ENCODE measurements at regions not wholly inside any gene's neighbourhood (a gene's known extent, or its start where the extent isn't known, plus 50 kb on each side); places are given as distances from the start of the nearest gene placed in this dataset.

- no peak for DNase-seq (ENCODE audit: low spot score)
- no peaks in the 10 kb centered on the region for H3K9me3 ChIP-seq
- H3K27ac ChIP-seq: no peak overlapping the region
- no peaks in the 10 kb centered on the region for H3K27me3 ChIP-seq (replicated peaks; ENCODE audit: insufficient read depth)
- no peak overlapping the region for H3K4me3 ChIP-seq
- no peak for TF ChIP-seq CTCF (IDR thresholded peaks at IDR 0.05)
- ATAC-seq (ENCODE audit: insufficient number of reproducible peaks, low FRiP score, low read depth): no peak
- no peaks in the 10 kb centered on the region for H3K4me1 ChIP-seq (ENCODE audit: control insufficient read depth in 1 of 2, low read depth in 2 of 2)
- no peaks in the 10 kb centered on the region for H3K36me3 ChIP-seq
These were observed 239.5 kb upstream of the SLC24A2 start for GRCh38 chr9:20028192-20028848.

- DNase-seq (ENCODE audit: low spot score) (no peak), ATAC-seq (ENCODE audit: insufficient number of reproducible peaks, low FRiP score, low read depth) (no peak)
- Histone ChIP-seq H3K9me3 (no peaks in the 10 kb centered on the region), H3K27ac (no peak overlapping the region), H3K4me1 (ENCODE audit: control insufficient read depth in 1 of 2, low read depth in 2 of 2) (no peaks in the 10 kb centered on the region), H3K27me3 (replicated peaks; ENCODE audit: insufficient read depth) (no peaks in the 10 kb centered on the region), H3K36me3 (no peaks in the 10 kb centered on the region), H3K4me3 (no peak overlapping the region)
- TF ChIP-seq CTCF (IDR thresholded peaks at IDR 0.05): no peak
These were observed 235.2 kb upstream of the SLC24A2 start for GRCh38 chr9:20023961-20024571.

GRCh38 chr9:20023210-20023905 lies 234.5 kb upstream of the SLC24A2 start:
- no peaks in the 10 kb centered on the region for H3K9me3 ChIP-seq
- DNase-seq (ENCODE audit: low spot score) (no peak), ATAC-seq (ENCODE audit: insufficient number of reproducible peaks, low FRiP score, low read depth) (no peak)
- no peak overlapping the region for H3K4me3 ChIP-seq
- no peak overlapping the region for H3K27ac ChIP-seq
- no peaks in the 10 kb centered on the region for H3K36me3 ChIP-seq
- no peaks in the 10 kb centered on the region for H3K4me1 ChIP-seq (ENCODE audit: control insufficient read depth in 1 of 2, low read depth in 2 of 2)
- no peak for TF ChIP-seq CTCF (IDR thresholded peaks at IDR 0.05)
- no peaks in the 10 kb centered on the region for H3K27me3 ChIP-seq (replicated peaks; ENCODE audit: insufficient read depth)

- no peaks in the 10 kb centered on the region for H3K36me3 ChIP-seq
- H3K27ac ChIP-seq: no peak overlapping the region
- no peak overlapping the region for H3K4me3 ChIP-seq
- DNase-seq (ENCODE audit: low spot score) (no peak), ATAC-seq (ENCODE audit: insufficient number of reproducible peaks, low FRiP score, low read depth) (no peak)
- no peak for TF ChIP-seq CTCF (IDR thresholded peaks at IDR 0.05)
- H3K4me1 ChIP-seq (ENCODE audit: control insufficient read depth in 1 of 2, low read depth in 2 of 2): no peaks in the 10 kb centered on the region
- no peaks in the 10 kb centered on the region for H3K9me3 ChIP-seq
- no peaks in the 10 kb centered on the region for H3K27me3 ChIP-seq (replicated peaks; ENCODE audit: insufficient read depth)
These were observed 233.6 kb upstream of the SLC24A2 start for GRCh38 chr9:20022410-20022809.

- H3K36me3 ChIP-seq: no peaks in the 10 kb centered on the region
- no peak overlapping the region for H3K4me3 ChIP-seq
- H3K4me1 ChIP-seq (ENCODE audit: control insufficient read depth in 1 of 2, low read depth in 2 of 2): no peaks in the 10 kb centered on the region
- DNase-seq (ENCODE audit: low spot score): no peak
- H3K27me3 ChIP-seq (replicated peaks; ENCODE audit: insufficient read depth): no peaks in the 10 kb centered on the region
- H3K27ac ChIP-seq: no peak overlapping the region
- no peak for ATAC-seq (ENCODE audit: insufficient number of reproducible peaks, low FRiP score, low read depth)
- H3K9me3 ChIP-seq: no peaks in the 10 kb centered on the region
- no peak for TF ChIP-seq CTCF (IDR thresholded peaks at IDR 0.05)
These were observed 227.8 kb upstream of the SLC24A2 start for GRCh38 chr9:20016611-20017010.
